Adrenal gland (tissue), 5 donors: ENCODE measurements at regions not wholly inside any gene's neighbourhood (a gene's known extent, or its start where the extent isn't known, plus 50 kb on each side); places are given as distances from the start of the nearest gene placed in this dataset.

Source experiments
- POLR2A ChIP-seq, 2 donors: fragments of 450-650 bp; IDR thresholded peaks; one replicate each; pipeline ENCODE4 v1.6.1; 2017; ENCODE audit warnings: antibody characterized with exemption in 2 of 2, mild to moderate bottlenecking in 2 of 2, moderate library complexity in 1 of 2
- TF ChIP-seq, protein P1 (sequence below), 6 experiments: fragments of 450-650 bp in 4 of 6; fragments of 200-600 bp in 2 of 6; sonication (generic) in 1 of 6; IDR thresholded peaks; 1 replicate in 5 of 6; 2 replicates in 1 of 6; pipeline versions ENCODE4 v1.5.1 to v1.8.0; 2016 to 2021; ENCODE audit warnings: antibody characterized with exemption in 6 of 6, mild to moderate bottlenecking in 2 of 6, moderate library complexity in 1 of 6
- donor health status: DM: no; HTN: no; CAD: no.

DNA sequence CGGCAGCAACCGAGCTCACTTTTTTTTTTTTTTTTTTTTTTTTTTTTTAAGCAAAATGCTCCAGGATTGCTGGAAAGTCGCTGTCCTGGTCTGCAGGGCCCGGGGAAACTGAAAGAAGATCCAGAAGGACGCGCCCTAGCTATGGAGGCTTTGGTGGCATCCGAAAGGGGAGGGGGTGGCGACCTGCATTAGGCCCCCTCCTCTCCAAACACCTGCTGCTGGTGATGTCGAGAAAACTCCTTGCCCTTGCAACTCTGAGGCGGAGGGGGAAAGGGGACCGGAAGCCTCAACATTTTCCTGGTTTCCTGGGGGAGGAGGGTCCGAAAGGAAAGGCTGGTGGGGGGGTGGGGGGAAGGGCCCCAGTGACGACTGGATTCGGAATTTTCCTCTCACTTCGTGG is 421.1 kb downstream of the VRK1 start:
- TF ChIP-seq, protein P1, sequence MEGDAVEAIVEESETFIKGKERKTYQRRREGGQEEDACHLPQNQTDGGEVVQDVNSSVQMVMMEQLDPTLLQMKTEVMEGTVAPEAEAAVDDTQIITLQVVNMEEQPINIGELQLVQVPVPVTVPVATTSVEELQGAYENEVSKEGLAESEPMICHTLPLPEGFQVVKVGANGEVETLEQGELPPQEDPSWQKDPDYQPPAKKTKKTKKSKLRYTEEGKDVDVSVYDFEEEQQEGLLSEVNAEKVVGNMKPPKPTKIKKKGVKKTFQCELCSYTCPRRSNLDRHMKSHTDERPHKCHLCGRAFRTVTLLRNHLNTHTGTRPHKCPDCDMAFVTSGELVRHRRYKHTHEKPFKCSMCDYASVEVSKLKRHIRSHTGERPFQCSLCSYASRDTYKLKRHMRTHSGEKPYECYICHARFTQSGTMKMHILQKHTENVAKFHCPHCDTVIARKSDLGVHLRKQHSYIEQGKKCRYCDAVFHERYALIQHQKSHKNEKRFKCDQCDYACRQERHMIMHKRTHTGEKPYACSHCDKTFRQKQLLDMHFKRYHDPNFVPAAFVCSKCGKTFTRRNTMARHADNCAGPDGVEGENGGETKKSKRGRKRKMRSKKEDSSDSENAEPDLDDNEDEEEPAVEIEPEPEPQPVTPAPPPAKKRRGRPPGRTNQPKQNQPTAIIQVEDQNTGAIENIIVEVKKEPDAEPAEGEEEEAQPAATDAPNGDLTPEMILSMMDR (IDR thresholded peaks at IDR 0.05) = no peak
- no peak for TF ChIP-seq POLR2A (IDR thresholded peaks at IDR 0.05)
